ENCODE measurements at regions not wholly inside any gene's neighbourhood (a gene's known extent, or its start where the extent isn't known, plus 50 kb on each side); places are given as distances from the start of the nearest gene placed in this dataset.

GRCh38 chr13:76552807-76553206, 333.4 kb downstream of the KCTD12 start:
- no peak for TF ChIP-seq CTCF (IDR thresholded peaks at IDR 0.05)
- no peak for TF ChIP-seq POLR2AphosphoS5 (IDR thresholded peaks at IDR 0.05)
- no peak for TF ChIP-seq POLR2A (IDR thresholded peaks at IDR 0.05; ENCODE audit: low read depth)
- TF ChIP-seq EP300 (IDR thresholded peaks at IDR 0.05) = no peak

GRCh38 chr13:76552041-76552772, 334.0 kb downstream of the KCTD12 start:
- intact Hi-C loops (cut with DNase I) = no loop called here
- Histone ChIP-seq H3K4me1 (no peaks in the 10 kb centered on the region), H3K4me3 (no peak overlapping the region), H3K36me3 (no peaks in the 10 kb centered on the region), H3K27ac (replicated peaks in 1 of 4) (no peak overlapping the region), H3K27me3 (no peaks in the 10 kb centered on the region), H3K9me3 (no peaks in the 10 kb centered on the region)
- WGBS = 63% methylated on average over 5 of the region's 5 CpGs
- TF ChIP-seq EP300 (IDR thresholded peaks at IDR 0.05) (no peak), POLR2A (IDR thresholded peaks at IDR 0.05; ENCODE audit: low read depth) (no peak), CTCF (IDR thresholded peaks at IDR 0.05) (no peak), POLR2AphosphoS5 (IDR thresholded peaks at IDR 0.05) (no peak)
- DNase-seq (ENCODE audit: extremely low spot score) = no peak

More at GRCh38 chr13:76552807-76553206, 333.4 kb downstream of the KCTD12 start:
- no peak overlapping the region for H3K27ac ChIP-seq (replicated peaks in 1 of 4)
- no peaks in the 10 kb centered on the region for H3K27me3 ChIP-seq
- intact Hi-C loops (cut with DNase I) = no loop called here
- H3K36me3 ChIP-seq = no peaks in the 10 kb centered on the region
- 94% methylated on average over 1 of the region's 1 CpG for WGBS
- H3K4me3 ChIP-seq = no peak overlapping the region
- no peak for DNase-seq (ENCODE audit: extremely low spot score)
- no peaks in the 10 kb centered on the region for H3K4me1 ChIP-seq
- H3K9me3 ChIP-seq = no peaks in the 10 kb centered on the region

GRCh38 chr13:76542176-76542575, 344.0 kb downstream of the KCTD12 start:
- H3K36me3 ChIP-seq = no peaks in the 10 kb centered on the region
- DNase-seq (ENCODE audit: extremely low spot score) = no peak
- peaks cover 0 to 5% (median 0%) of the 10 kb centered on the region in 4 donors for H3K9me3 ChIP-seq
- no peaks in the 10 kb centered on the region for H3K4me1 ChIP-seq
- H3K27me3 ChIP-seq = no peaks in the 10 kb centered on the region
- intact Hi-C loops (cut with DNase I) = no loop called here
- H3K27ac ChIP-seq (replicated peaks in 1 of 4) = no peak overlapping the region
- 71% methylated on average over 4 of the region's 4 CpGs for WGBS
- no peak overlapping the region for H3K4me3 ChIP-seq
- TF ChIP-seq POLR2A (IDR thresholded peaks at IDR 0.05; ENCODE audit: low read depth) = no peak

GRCh38 chr13:76538004-76538403, 348.2 kb downstream of the KCTD12 start:
- TF ChIP-seq POLR2AphosphoS5 (IDR thresholded peaks at IDR 0.05) (no peak), POLR2A (IDR thresholded peaks at IDR 0.05; ENCODE audit: low read depth) (no peak)
- DNase-seq (ENCODE audit: extremely low spot score) = no peak
- Histone ChIP-seq H3K4me3 (no peak overlapping the region), H3K27ac (replicated peaks in 1 of 4) (no peak overlapping the region), H3K36me3 (no peaks in the 10 kb centered on the region), H3K27me3 (no peaks in the 10 kb centered on the region), H3K4me1 (no peaks in the 10 kb centered on the region), H3K9me3 (peaks cover 0 to 5% (median 0%) of the 10 kb centered on the region in 4 donors)
- 75% methylated on average over 3 of the region's 3 CpGs for WGBS
- intact Hi-C loops (cut with DNase I) = no loop called here

GRCh38 chr13:76533251-76533650, 353.0 kb downstream of the KCTD12 start:
- 85% methylated on average over 2 of the region's 2 CpGs for WGBS
- Histone ChIP-seq H3K9me3 (peaks cover 0 to 5% (median 0%) of the 10 kb centered on the region in 4 donors), H3K27ac (replicated peaks in 1 of 4) (no peak overlapping the region), H3K27me3 (no peaks in the 10 kb centered on the region), H3K36me3 (no peaks in the 10 kb centered on the region), H3K4me1 (no peaks in the 10 kb centered on the region), H3K4me3 (no peak overlapping the region)
- TF ChIP-seq POLR2A (IDR thresholded peaks at IDR 0.05; ENCODE audit: low read depth) (no peak), EP300 (IDR thresholded peaks at IDR 0.05) (no peak), CTCF (IDR thresholded peaks at IDR 0.05) (no peak), POLR2AphosphoS5 (IDR thresholded peaks at IDR 0.05) (no peak)
- intact Hi-C loops (cut with DNase I) = no loop called here
- DNase-seq (ENCODE audit: extremely low spot score) = no peak

GRCh38 chr13:76527041-76527440, 359.2 kb downstream of the KCTD12 start:
- H3K27me3 ChIP-seq = no peaks in the 10 kb centered on the region
- DNase-seq (ENCODE audit: extremely low spot score) = no peak

More at GRCh38 chr13:76527041-76527440, 359.2 kb downstream of the KCTD12 start:
- no peak overlapping the region for H3K27ac ChIP-seq (replicated peaks in 1 of 4)
- no peak overlapping the region for H3K4me3 ChIP-seq
- H3K4me1 ChIP-seq = peaks cover 0 to 4% (median 0%) of the 10 kb centered on the region in 4 donors
- no peaks in the 10 kb centered on the region for H3K36me3 ChIP-seq
- no peak for TF ChIP-seq POLR2A (IDR thresholded peaks at IDR 0.05; ENCODE audit: low read depth)
- no peak for TF ChIP-seq POLR2AphosphoS5 (IDR thresholded peaks at IDR 0.05)
- no peak for TF ChIP-seq EP300 (IDR thresholded peaks at IDR 0.05)
- no peak for TF ChIP-seq CTCF (IDR thresholded peaks at IDR 0.05)
- intact Hi-C loops (cut with DNase I) = no loop called here
- H3K9me3 ChIP-seq = no peaks in the 10 kb centered on the region
